MM.1S (cell line): ENCODE measurements at regions not wholly inside any gene's neighbourhood (a gene's known extent, or its start where the extent isn't known, plus 50 kb on each side); places are given as distances from the start of the nearest gene placed in this dataset.

Source experiments
- DNase-seq: peaks from one replicate; pipeline ENCODE4 v3.0.0-alpha.2; 2015
- H2AFZ ChIP-seq: fragments of 300-600 bp; sonication (generic); 2 replicates; pipeline ENCODE4 v1.6.0; 2016; ENCODE audit warnings: antibody characterized with exemption, low read length
- H3F3A ChIP-seq: fragments of 300-600 bp; sonication (generic); 2 replicates; pipeline ENCODE4 v1.6.1; 2016; ENCODE audit warnings: mild to moderate bottlenecking, antibody characterized with exemption, low read length, moderate library complexity, mixed read lengths; ENCODE audit not compliant: insufficient read depth
- H3K27ac ChIP-seq: fragments of 300-600 bp; sonication (generic); 2 replicates; pipeline ENCODE4 v1.5.1; 2016; ENCODE audit warnings: mild to moderate bottlenecking, low read length
- H3K27me3 ChIP-seq: fragments of 300-600 bp; sonication (generic); replicated peaks from 2 replicates; pipeline ENCODE4 v1.6.0; 2016; ENCODE audit warnings: low read length; ENCODE audit not compliant: insufficient read depth
- H3K36me3 ChIP-seq: fragments of 300-600 bp; sonication (generic); replicated peaks from 2 replicates; pipeline ENCODE4 v1.6.1; 2016; ENCODE audit warnings: mild to moderate bottlenecking, low read length, mixed read lengths; ENCODE audit not compliant: insufficient read depth
- H3K4me1 ChIP-seq: fragments of 300-600 bp; sonication (generic); 2 replicates; pipeline ENCODE4 v1.6.1; 2016; ENCODE audit warnings: low read length, mixed read lengths
- H3K4me2 ChIP-seq: fragments of 300-600 bp; sonication (generic); 2 replicates; pipeline ENCODE4 v1.6.0; 2016; ENCODE audit warnings: low read depth, low read length
- H3K4me3 ChIP-seq: fragments of 300-600 bp; sonication (generic); 2 replicates; pipeline ENCODE4 v1.5.1; 2016; ENCODE audit warnings: low read length, mixed read lengths
- H3K79me2 ChIP-seq: fragments of 300-600 bp; sonication (generic); 2 replicates; pipeline ENCODE4 v1.6.1; 2016; ENCODE audit warnings: mixed run types, low read length, mixed read lengths
- H3K9ac ChIP-seq: fragments of 300-600 bp; sonication (generic); 2 replicates; pipeline ENCODE4 v1.6.1; 2016; ENCODE audit warnings: low read length, mixed read lengths
- H3K9me2 ChIP-seq: fragments of 300-600 bp; sonication (generic); replicated peaks from 2 replicates; pipeline ENCODE4 v1.6.1; 2016; ENCODE audit warnings: mild to moderate bottlenecking, low read length, mixed read lengths; ENCODE audit not compliant: insufficient read depth
- H3K9me3 ChIP-seq: fragments of 300-600 bp; sonication (generic); replicated peaks from 2 replicates; pipeline ENCODE4 v1.6.1; 2016; ENCODE audit warnings: mild to moderate bottlenecking, low read length, mixed read lengths; ENCODE audit not compliant: insufficient read depth
- H4K20me1 ChIP-seq: fragments of 300-600 bp; sonication (generic); 2 replicates; pipeline ENCODE4 v1.6.1; 2016; ENCODE audit warnings: mild to moderate bottlenecking, low read length, moderate library complexity, mixed read lengths; ENCODE audit not compliant: insufficient read depth
- EZH2 ChIP-seq: fragments of 300-600 bp; sonication (generic); optimal IDR thresholded peaks from 2 replicates; pipeline ENCODE3; 2017; ENCODE audit warnings: low read depth, mild to moderate bottlenecking, antibody characterized with exemption, low read length, mixed read lengths
- EZH2phosphoT487 ChIP-seq: fragments of 300-600 bp; sonication (generic); IDR thresholded peaks from 2 replicates; pipeline ENCODE4 v1.6.1; 2018; ENCODE audit warnings: antibody characterized with exemption, low read length
- TF ChIP-seq, protein P1 (sequence below): fragments of 300-600 bp; sonication (generic); IDR thresholded peaks from 2 replicates; pipeline ENCODE4 v1.5.1; 2016; ENCODE audit warnings: antibody characterized with exemption, low read length, mixed read lengths

DNA sequence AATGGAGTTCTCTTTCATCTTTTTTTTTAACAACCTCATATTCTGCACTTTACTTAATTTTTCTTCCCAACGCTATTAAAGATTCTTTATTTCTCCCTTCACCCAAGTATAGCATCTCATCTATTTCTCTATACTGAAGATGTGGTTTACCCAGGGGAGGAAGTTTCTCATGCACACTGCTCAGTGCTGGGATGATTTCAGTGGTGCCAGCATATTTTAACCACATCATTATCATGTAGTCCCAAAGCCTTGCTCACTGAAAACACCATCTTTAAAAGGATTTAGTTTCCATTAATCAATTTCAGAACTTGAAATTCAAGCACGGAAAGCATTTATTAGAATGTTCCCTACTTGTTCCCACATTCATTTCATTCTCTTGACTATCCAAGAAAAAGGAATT lies 725.7 kb downstream of the USP25 start:
- Histone ChIP-seq H3K4me1 (no peaks in the 10 kb centered on the region), H2AFZ (no peak overlapping the region), H3F3A (no peaks in the 10 kb centered on the region), H3K4me3 (no peak overlapping the region), H4K20me1 (no peaks in the 10 kb centered on the region), H3K9me3 (no peaks in the 10 kb centered on the region), H3K9me2 (no peaks in the 10 kb centered on the region), H3K79me2 (no peaks in the 10 kb centered on the region), H3K36me3 (no peaks in the 10 kb centered on the region), H3K4me2 (no peak overlapping the region), H3K27me3 (no peaks in the 10 kb centered on the region), H3K27ac (no peak overlapping the region), H3K9ac (no peak overlapping the region)
- DNase-seq, result no peak
- TF ChIP-seq, protein P1, sequence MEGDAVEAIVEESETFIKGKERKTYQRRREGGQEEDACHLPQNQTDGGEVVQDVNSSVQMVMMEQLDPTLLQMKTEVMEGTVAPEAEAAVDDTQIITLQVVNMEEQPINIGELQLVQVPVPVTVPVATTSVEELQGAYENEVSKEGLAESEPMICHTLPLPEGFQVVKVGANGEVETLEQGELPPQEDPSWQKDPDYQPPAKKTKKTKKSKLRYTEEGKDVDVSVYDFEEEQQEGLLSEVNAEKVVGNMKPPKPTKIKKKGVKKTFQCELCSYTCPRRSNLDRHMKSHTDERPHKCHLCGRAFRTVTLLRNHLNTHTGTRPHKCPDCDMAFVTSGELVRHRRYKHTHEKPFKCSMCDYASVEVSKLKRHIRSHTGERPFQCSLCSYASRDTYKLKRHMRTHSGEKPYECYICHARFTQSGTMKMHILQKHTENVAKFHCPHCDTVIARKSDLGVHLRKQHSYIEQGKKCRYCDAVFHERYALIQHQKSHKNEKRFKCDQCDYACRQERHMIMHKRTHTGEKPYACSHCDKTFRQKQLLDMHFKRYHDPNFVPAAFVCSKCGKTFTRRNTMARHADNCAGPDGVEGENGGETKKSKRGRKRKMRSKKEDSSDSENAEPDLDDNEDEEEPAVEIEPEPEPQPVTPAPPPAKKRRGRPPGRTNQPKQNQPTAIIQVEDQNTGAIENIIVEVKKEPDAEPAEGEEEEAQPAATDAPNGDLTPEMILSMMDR, result no peak
- TF ChIP-seq EZH2phosphoT487, result no peak
- no peak for TF ChIP-seq EZH2

DNA sequence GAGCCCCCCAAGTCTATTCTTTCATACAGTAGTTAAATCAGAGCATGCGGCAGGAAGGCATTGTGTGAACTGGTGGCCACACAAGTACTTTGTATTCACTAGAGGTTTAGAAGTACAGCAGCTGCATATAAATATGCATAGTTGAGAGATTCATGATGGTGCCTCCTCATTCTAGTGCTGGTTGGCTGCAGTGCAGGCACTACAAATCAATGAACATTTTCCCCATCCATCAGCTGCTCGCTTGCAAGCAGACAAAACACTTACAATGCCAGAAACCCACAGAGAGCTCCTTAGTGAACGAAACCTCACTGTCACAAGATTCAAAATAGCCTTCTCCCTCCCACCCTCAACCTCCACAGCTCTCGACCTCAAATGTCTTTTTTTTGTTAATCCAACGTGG lies 726.2 kb downstream of the USP25 start:
- no peaks in the 10 kb centered on the region for H4K20me1 ChIP-seq
- H3K9me2 ChIP-seq, result no peaks in the 10 kb centered on the region
- no peak overlapping the region for H3K4me2 ChIP-seq
- TF ChIP-seq EZH2, result no peak
- TF ChIP-seq, protein P1, result no peak
- no peak for TF ChIP-seq EZH2phosphoT487
- H3K4me3 ChIP-seq, result no peak overlapping the region
- no peak overlapping the region for H3K27ac ChIP-seq
- H3K4me1 ChIP-seq, result no peaks in the 10 kb centered on the region
- H3K79me2 ChIP-seq, result no peaks in the 10 kb centered on the region
- no peak overlapping the region for H2AFZ ChIP-seq
- DNase-seq, result no peak
- H3K36me3 ChIP-seq, result no peaks in the 10 kb centered on the region
- H3K9me3 ChIP-seq, result no peaks in the 10 kb centered on the region
- no peaks in the 10 kb centered on the region for H3K27me3 ChIP-seq
- no peak overlapping the region for H3K9ac ChIP-seq
- H3F3A ChIP-seq, result no peaks in the 10 kb centered on the region

DNA sequence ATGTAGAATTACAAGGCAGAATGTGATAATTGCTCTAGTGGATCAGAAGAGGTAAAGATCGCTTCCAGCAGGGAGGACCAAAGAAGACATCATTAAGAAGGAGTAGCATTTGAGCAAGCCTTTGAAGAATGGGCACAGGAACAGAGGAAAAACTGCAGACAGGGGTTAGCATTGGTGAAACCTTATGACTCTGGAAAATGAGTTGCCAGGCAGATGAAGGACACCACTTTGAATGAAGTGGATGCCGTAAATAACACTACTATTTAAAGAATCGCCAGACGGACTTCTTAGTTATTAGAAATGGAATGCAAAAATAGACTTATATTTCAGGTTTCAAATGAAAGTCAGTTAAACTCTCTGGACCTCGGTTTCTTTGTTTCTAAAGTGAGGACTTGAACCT lies 727.7 kb downstream of the USP25 start:
- Histone ChIP-seq H3K4me3 (no peak overlapping the region), H3K9me3 (no peaks in the 10 kb centered on the region), H3K4me2 (no peak overlapping the region), H2AFZ (no peak overlapping the region), H3K9ac (no peak overlapping the region), H3K4me1 (no peaks in the 10 kb centered on the region), H3K9me2 (no peaks in the 10 kb centered on the region), H4K20me1 (no peaks in the 10 kb centered on the region), H3K27me3 (no peaks in the 10 kb centered on the region), H3K27ac (no peak overlapping the region), H3F3A (no peaks in the 10 kb centered on the region), H3K79me2 (no peaks in the 10 kb centered on the region), H3K36me3 (no peaks in the 10 kb centered on the region)
- no peak for DNase-seq
- TF ChIP-seq, protein P1, result no peak
- TF ChIP-seq EZH2 (no peak), EZH2phosphoT487 (no peak)
